Stomach (tissue), 4 donors: ENCODE measurements at regions not wholly inside any gene's neighbourhood (a gene's known extent, or its start where the extent isn't known, plus 50 kb on each side); places are given as distances from the start of the nearest gene placed in this dataset.

Experiments used
- EP300 ChIP-seq: sonication (generic); formaldehyde crosslinking; IDR thresholded peaks from one replicate; pipeline ENCODE4 v1.6.1; 2017; ENCODE audit warnings: antibody characterized with exemption
- POLR2A ChIP-seq, 4 donors: fragments of 450-650 bp; IDR thresholded peaks; one replicate each; pipeline ENCODE4 v1.6.1; 2016; ENCODE audit warnings: antibody characterized with exemption in 4 of 4, control low read depth in 2 of 4, mild to moderate bottlenecking in 1 of 4, moderate library complexity in 1 of 4
- TF ChIP-seq, protein P1 (sequence below), 7 experiments: fragments of 450-650 bp in 4 of 7; fragments of 200-600 bp in 3 of 7; sonication (generic) in 3 of 7; IDR thresholded peaks; one replicate each; pipeline ENCODE4 v1.5.1; 2016 to 2019; ENCODE audit warnings: antibody characterized with exemption in 7 of 7, control low read depth in 2 of 7, mild to moderate bottlenecking in 1 of 7

- TF ChIP-seq POLR2A (IDR thresholded peaks at IDR 0.05) (no peak), EP300 (no peak)
- TF ChIP-seq, protein P1, sequence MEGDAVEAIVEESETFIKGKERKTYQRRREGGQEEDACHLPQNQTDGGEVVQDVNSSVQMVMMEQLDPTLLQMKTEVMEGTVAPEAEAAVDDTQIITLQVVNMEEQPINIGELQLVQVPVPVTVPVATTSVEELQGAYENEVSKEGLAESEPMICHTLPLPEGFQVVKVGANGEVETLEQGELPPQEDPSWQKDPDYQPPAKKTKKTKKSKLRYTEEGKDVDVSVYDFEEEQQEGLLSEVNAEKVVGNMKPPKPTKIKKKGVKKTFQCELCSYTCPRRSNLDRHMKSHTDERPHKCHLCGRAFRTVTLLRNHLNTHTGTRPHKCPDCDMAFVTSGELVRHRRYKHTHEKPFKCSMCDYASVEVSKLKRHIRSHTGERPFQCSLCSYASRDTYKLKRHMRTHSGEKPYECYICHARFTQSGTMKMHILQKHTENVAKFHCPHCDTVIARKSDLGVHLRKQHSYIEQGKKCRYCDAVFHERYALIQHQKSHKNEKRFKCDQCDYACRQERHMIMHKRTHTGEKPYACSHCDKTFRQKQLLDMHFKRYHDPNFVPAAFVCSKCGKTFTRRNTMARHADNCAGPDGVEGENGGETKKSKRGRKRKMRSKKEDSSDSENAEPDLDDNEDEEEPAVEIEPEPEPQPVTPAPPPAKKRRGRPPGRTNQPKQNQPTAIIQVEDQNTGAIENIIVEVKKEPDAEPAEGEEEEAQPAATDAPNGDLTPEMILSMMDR (IDR thresholded peaks at IDR 0.05) = no peak
Measured at GRCh38 chr22:22764085-22764484, 119.7 kb downstream of the GGTLC2 start.
